Sigmoid colon (tissue), 4 donors: ENCODE measurements at regions not wholly inside any gene's neighbourhood (a gene's known extent, or its start where the extent isn't known, plus 50 kb on each side); places are given as distances from the start of the nearest gene placed in this dataset.

Experiments used
- CTCF ChIP-seq, 4 experiments: fragments of 450-650 bp in 3 of 4; fragments of 200-600 bp in 1 of 4; IDR thresholded peaks; one replicate each; pipeline ENCODE4 v1.5.1; 2016 to 2019; ENCODE audit warnings: antibody characterized with exemption in 4 of 4, mild to moderate bottlenecking in 3 of 4, moderate library complexity in 2 of 4
- POLR2A ChIP-seq, 2 donors: fragments of 450-650 bp; IDR thresholded peaks; one replicate each; pipeline ENCODE4 v1.6.1; 2016; ENCODE audit warnings: antibody characterized with exemption in 2 of 2, mild to moderate bottlenecking in 2 of 2, moderate library complexity in 2 of 2
- POLR2AphosphoS5 ChIP-seq, 4 donors: sonication (generic); formaldehyde crosslinking; IDR thresholded peaks; one replicate each; pipeline ENCODE4 v1.6.1; 2017; ENCODE audit warnings: antibody characterized with exemption in 4 of 4

GRCh38 chr2:60675301-60675700 is 80.8 kb upstream of the PAPOLG start:
- TF ChIP-seq CTCF (IDR thresholded peaks at IDR 0.05), result no peak
- TF ChIP-seq POLR2A (IDR thresholded peaks at IDR 0.05), result no peak
- TF ChIP-seq POLR2AphosphoS5 (IDR thresholded peaks at IDR 0.05), result no peak
